ENCODE measurements at regions not wholly inside any gene's neighbourhood (a gene's known extent, or its start where the extent isn't known, plus 50 kb on each side); places are given as distances from the start of the nearest gene placed in this dataset.
"Not testable (repeated sequence)": the region's sequence is repeated elsewhere in the genome, so short reads cannot be mapped to it uniquely, and the experiment has no call there.

DNA sequence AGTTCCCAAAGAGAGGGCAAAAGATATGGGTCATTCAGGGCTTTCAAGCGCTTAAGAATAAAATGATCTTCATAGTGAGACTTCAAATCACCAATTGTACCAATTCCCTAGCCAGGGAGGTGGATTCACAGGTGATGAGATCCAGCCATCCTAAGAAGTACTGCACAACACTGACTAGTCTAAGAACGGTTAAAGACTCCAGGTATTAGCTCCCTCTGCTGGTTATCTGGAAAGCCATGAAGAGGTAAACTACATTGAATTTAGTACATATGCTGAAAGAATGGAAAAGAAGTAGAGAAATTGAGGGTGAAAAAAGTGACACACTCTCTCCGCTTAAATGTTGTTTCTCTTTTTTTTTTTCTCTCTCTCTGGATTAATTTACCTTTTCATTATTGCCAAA, 87.4 kb upstream of the HSFY1 start:
- H3K27me3 Mint-ChIP-seq; POLR2A ChIA-PET; H3K4me3 ChIP-seq (ENCODE audit: low read length); H3K9me3 Mint-ChIP-seq; H3K27me3 ChIP-seq (ENCODE audit: control insufficient read depth in 1 of 2, insufficient read depth in 2 of 2, low read length in 2 of 2); CTCF ChIA-PET; DNase-seq; H3K9me3 ChIP-seq (ENCODE audit: control insufficient read depth in 1 of 2, insufficient read depth in 1 of 2, low read length in 2 of 2); H3K4me1 ChIP-seq (ENCODE audit: insufficient read depth, low read length); H3K36me3 ChIP-seq (ENCODE audit: insufficient read depth, low read length); H3K4me1 Mint-ChIP-seq (ENCODE audit: low read depth); H3K4me3 Mint-ChIP-seq; H3K27ac Mint-ChIP-seq; H3K36me3 Mint-ChIP-seq (ENCODE audit: low read depth); intact Hi-C loops (cut with DNase I, micrococcal nuclease); H3K27ac ChIP-seq (ENCODE audit: low read depth in 1 of 2, low read length in 2 of 2); ATAC-seq (ENCODE audit: poor library complexity): not testable (repeated sequence)

- H3K9me3 ChIP-seq (ENCODE audit: control insufficient read depth in 1 of 2, insufficient read depth in 1 of 2, low read length in 2 of 2); H3K4me3 ChIP-seq (ENCODE audit: low read length); H3K36me3 Mint-ChIP-seq (ENCODE audit: low read depth); H3K9me3 Mint-ChIP-seq; H3K4me3 Mint-ChIP-seq; CTCF ChIA-PET; ATAC-seq (ENCODE audit: poor library complexity); H3K4me1 Mint-ChIP-seq (ENCODE audit: low read depth); H3K27me3 Mint-ChIP-seq; POLR2A ChIA-PET; intact Hi-C loops (cut with DNase I, micrococcal nuclease); H3K27me3 ChIP-seq (ENCODE audit: control insufficient read depth in 1 of 2, insufficient read depth in 2 of 2, low read length in 2 of 2); H3K27ac ChIP-seq (ENCODE audit: low read depth in 1 of 2, low read length in 2 of 2); DNase-seq; H3K36me3 ChIP-seq (ENCODE audit: insufficient read depth, low read length); H3K27ac Mint-ChIP-seq; H3K4me1 ChIP-seq (ENCODE audit: insufficient read depth, low read length): not testable (repeated sequence)
Observed at GRCh38 chrY:18461211-18461911, 85.2 kb upstream of the HSFY1 start.

DNA sequence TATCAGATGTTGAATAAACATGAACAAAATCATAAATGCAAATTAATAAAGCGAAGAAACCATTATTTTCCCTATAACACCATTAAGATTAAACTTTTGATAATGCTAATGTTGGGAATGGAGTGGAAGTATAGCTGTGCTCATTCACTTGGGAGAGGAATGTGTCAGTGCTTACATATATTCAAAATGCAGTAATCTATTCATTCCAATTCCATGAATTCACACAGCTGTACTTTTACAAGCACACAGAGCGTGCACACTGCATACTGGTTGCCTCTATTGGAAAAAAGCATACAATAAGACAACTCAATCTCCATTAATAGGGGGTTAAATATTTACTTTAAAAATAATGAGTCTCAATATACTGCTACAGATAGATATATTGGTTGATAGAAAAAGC, 81.7 kb upstream of the HSFY1 start:
- H3K4me1 ChIP-seq (ENCODE audit: insufficient read depth, low read length); H3K4me3 ChIP-seq (ENCODE audit: low read length); H3K36me3 ChIP-seq (ENCODE audit: insufficient read depth, low read length); H3K27ac ChIP-seq (ENCODE audit: low read depth in 1 of 2, low read length in 2 of 2); CTCF ChIA-PET; H3K36me3 Mint-ChIP-seq (ENCODE audit: low read depth); H3K27ac Mint-ChIP-seq; H3K27me3 ChIP-seq (ENCODE audit: control insufficient read depth in 1 of 2, insufficient read depth in 2 of 2, low read length in 2 of 2); ATAC-seq (ENCODE audit: poor library complexity); H3K9me3 Mint-ChIP-seq; DNase-seq; H3K4me1 Mint-ChIP-seq (ENCODE audit: low read depth); H3K4me3 Mint-ChIP-seq; intact Hi-C loops (cut with DNase I, micrococcal nuclease); POLR2A ChIA-PET; H3K9me3 ChIP-seq (ENCODE audit: control insufficient read depth in 1 of 2, insufficient read depth in 1 of 2, low read length in 2 of 2); H3K27me3 Mint-ChIP-seq: not testable (repeated sequence)

- H3K9me3 Mint-ChIP-seq; H3K4me3 Mint-ChIP-seq; DNase-seq; H3K27me3 ChIP-seq (ENCODE audit: control insufficient read depth in 1 of 2, insufficient read depth in 2 of 2, low read length in 2 of 2); H3K27ac Mint-ChIP-seq; H3K36me3 Mint-ChIP-seq (ENCODE audit: low read depth); H3K9me3 ChIP-seq (ENCODE audit: control insufficient read depth in 1 of 2, insufficient read depth in 1 of 2, low read length in 2 of 2); H3K27ac ChIP-seq (ENCODE audit: low read depth in 1 of 2, low read length in 2 of 2); H3K4me1 ChIP-seq (ENCODE audit: insufficient read depth, low read length); H3K27me3 Mint-ChIP-seq; intact Hi-C loops (cut with DNase I, micrococcal nuclease); H3K36me3 ChIP-seq (ENCODE audit: insufficient read depth, low read length); ATAC-seq (ENCODE audit: poor library complexity); POLR2A ChIA-PET; H3K4me3 ChIP-seq (ENCODE audit: low read length); H3K4me1 Mint-ChIP-seq (ENCODE audit: low read depth); CTCF ChIA-PET: not testable (repeated sequence)
Observed at GRCh38 chrY:18466661-18467060, 79.9 kb upstream of the HSFY1 start.

- CTCF ChIA-PET; intact Hi-C loops (cut with DNase I, micrococcal nuclease); ATAC-seq (ENCODE audit: poor library complexity); H3K4me1 Mint-ChIP-seq (ENCODE audit: low read depth); H3K27me3 Mint-ChIP-seq; DNase-seq; H3K9me3 Mint-ChIP-seq; POLR2A ChIA-PET; H3K36me3 ChIP-seq (ENCODE audit: insufficient read depth, low read length); H3K36me3 Mint-ChIP-seq (ENCODE audit: low read depth); H3K27me3 ChIP-seq (ENCODE audit: control insufficient read depth in 1 of 2, insufficient read depth in 2 of 2, low read length in 2 of 2); H3K4me3 ChIP-seq (ENCODE audit: low read length); H3K4me1 ChIP-seq (ENCODE audit: insufficient read depth, low read length); H3K27ac Mint-ChIP-seq; H3K9me3 ChIP-seq (ENCODE audit: control insufficient read depth in 1 of 2, insufficient read depth in 1 of 2, low read length in 2 of 2); H3K4me3 Mint-ChIP-seq; H3K27ac ChIP-seq (ENCODE audit: low read depth in 1 of 2, low read length in 2 of 2): not testable (repeated sequence)
Observed at GRCh38 chrY:18483354-18483753, 63.2 kb upstream of the HSFY1 start.
